Right renal pelvis (tissue), 4 donors: ENCODE measurements at regions not wholly inside any gene's neighbourhood (a gene's known extent, or its start where the extent isn't known, plus 50 kb on each side); places are given as distances from the start of the nearest gene placed in this dataset.

ENCODE experiments used
- DNase-seq, 4 donors: peaks; one replicate each; pipeline ENCODE4 v3.0.0-alpha.2; 2013; ENCODE audit warnings: low read depth in 4 of 4, low spot score in 3 of 4, missing footprints in 1 of 4

- no peak for DNase-seq
Measured at GRCh38 chr2:156170929-156171328, 161.6 kb downstream of the NR4A2 start.

- DNase-seq = no peak
Measured at GRCh38 chr2:156165742-156166141, 166.8 kb downstream of the NR4A2 start.

- DNase-seq = no peak
Measured at GRCh38 chr2:156164091-156164720, 168.3 kb downstream of the NR4A2 start.

- no peak for DNase-seq
Measured at GRCh38 chr2:156158808-156159207, 173.7 kb downstream of the NR4A2 start.

GRCh38 chr2:156157670-156158069 is 174.9 kb downstream of the NR4A2 start:
- DNase-seq = no peak

GRCh38 chr2:156156580-156156979 is 175.9 kb downstream of the NR4A2 start:
- DNase-seq = no peak

- DNase-seq = no peak
Measured at GRCh38 chr2:156155319-156155718, 177.2 kb downstream of the NR4A2 start.

GRCh38 chr2:156151351-156151750 is 181.2 kb downstream of the NR4A2 start:
- DNase-seq = no peak

GRCh38 chr2:156147594-156148330 is 184.8 kb downstream of the NR4A2 start:
- no peak for DNase-seq

- no peak for DNase-seq
Measured at GRCh38 chr2:156145976-156146375, 186.5 kb downstream of the NR4A2 start.

- no peak for DNase-seq
Measured at GRCh38 chr2:156145469-156145868, 187.1 kb downstream of the NR4A2 start.

- no peak for DNase-seq
Measured at GRCh38 chr2:156136566-156136965, 196.0 kb downstream of the NR4A2 start.

GRCh38 chr2:156134887-156135286 is 197.6 kb downstream of the NR4A2 start:
- no peak for DNase-seq

- DNase-seq = no peak
Measured at GRCh38 chr2:156132941-156133340, 199.6 kb downstream of the NR4A2 start.

- DNase-seq = no peak
Measured at GRCh38 chr2:156132130-156132529, 200.4 kb downstream of the NR4A2 start.

- DNase-seq = no peak
Measured at GRCh38 chr2:156129227-156129626, 203.3 kb downstream of the NR4A2 start.

- no peak for DNase-seq
Measured at GRCh38 chr2:156125018-156125417, 207.5 kb downstream of the NR4A2 start.

- no peak for DNase-seq
Measured at GRCh38 chr2:156124458-156124857, 208.1 kb downstream of the NR4A2 start.

GRCh38 chr2:156118753-156119416 is 213.6 kb downstream of the NR4A2 start:
- no peak for DNase-seq

GRCh38 chr2:156116113-156116512 is 216.4 kb downstream of the NR4A2 start:
- DNase-seq = no peak

GRCh38 chr2:156115338-156115737 is 217.2 kb downstream of the NR4A2 start:
- DNase-seq = no peak

- no peak for DNase-seq
Measured at GRCh38 chr2:156112323-156112722, 220.2 kb downstream of the NR4A2 start.
